ENCODE measurements at regions not wholly inside any gene's neighbourhood (a gene's known extent, or its start where the extent isn't known, plus 50 kb on each side); places are given as distances from the start of the nearest gene placed in this dataset.

- Histone ChIP-seq H3K9me3 (replicated peaks; ENCODE audit: insufficient read depth, low read length) (no peaks in the 10 kb centered on the region), H4K20me1 (ENCODE audit: insufficient read depth, low read length) (no peaks in the 10 kb centered on the region), H3K27me3 (replicated peaks; ENCODE audit: insufficient read depth, low read length) (no peaks in the 10 kb centered on the region), H3K4me3 (ENCODE audit: low read length) (no peak overlapping the region), H3K79me2 (ENCODE audit: low read length) (no peaks in the 10 kb centered on the region), H3K27ac (ENCODE audit: low read length) (no peak overlapping the region), H3F3A (ENCODE audit: insufficient read depth, low read length) (no peaks in the 10 kb centered on the region), H2AFZ (ENCODE audit: low read length) (no peak overlapping the region), H3K36me3 (replicated peaks; ENCODE audit: insufficient read depth, low read length) (no peaks in the 10 kb centered on the region), H3K4me1 (ENCODE audit: low read length) (no peaks in the 10 kb centered on the region), H3K9ac (ENCODE audit: low read length) (no peak overlapping the region), H3K4me2 (ENCODE audit: low read depth, low read length) (no peak overlapping the region), H3K9me2 (replicated peaks; ENCODE audit: insufficient read depth, low read length) (no peaks in the 10 kb centered on the region)
- TF ChIP-seq, protein P1, sequence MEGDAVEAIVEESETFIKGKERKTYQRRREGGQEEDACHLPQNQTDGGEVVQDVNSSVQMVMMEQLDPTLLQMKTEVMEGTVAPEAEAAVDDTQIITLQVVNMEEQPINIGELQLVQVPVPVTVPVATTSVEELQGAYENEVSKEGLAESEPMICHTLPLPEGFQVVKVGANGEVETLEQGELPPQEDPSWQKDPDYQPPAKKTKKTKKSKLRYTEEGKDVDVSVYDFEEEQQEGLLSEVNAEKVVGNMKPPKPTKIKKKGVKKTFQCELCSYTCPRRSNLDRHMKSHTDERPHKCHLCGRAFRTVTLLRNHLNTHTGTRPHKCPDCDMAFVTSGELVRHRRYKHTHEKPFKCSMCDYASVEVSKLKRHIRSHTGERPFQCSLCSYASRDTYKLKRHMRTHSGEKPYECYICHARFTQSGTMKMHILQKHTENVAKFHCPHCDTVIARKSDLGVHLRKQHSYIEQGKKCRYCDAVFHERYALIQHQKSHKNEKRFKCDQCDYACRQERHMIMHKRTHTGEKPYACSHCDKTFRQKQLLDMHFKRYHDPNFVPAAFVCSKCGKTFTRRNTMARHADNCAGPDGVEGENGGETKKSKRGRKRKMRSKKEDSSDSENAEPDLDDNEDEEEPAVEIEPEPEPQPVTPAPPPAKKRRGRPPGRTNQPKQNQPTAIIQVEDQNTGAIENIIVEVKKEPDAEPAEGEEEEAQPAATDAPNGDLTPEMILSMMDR (IDR thresholded peaks at IDR 0.05; ENCODE audit: low read length) = no peak
- TF ChIP-seq EZH2 (optimal IDR thresholded peaks at IDR 0.05; ENCODE audit: low read depth, low read length) (no peak), EZH2phosphoT487 (IDR thresholded peaks at IDR 0.05; ENCODE audit: low read length) (no peak)
- DNase-seq = no peak
Observed at GRCh38 chr2:41923156-41923786, 124.5 kb upstream of the PKDCC start.

DNA sequence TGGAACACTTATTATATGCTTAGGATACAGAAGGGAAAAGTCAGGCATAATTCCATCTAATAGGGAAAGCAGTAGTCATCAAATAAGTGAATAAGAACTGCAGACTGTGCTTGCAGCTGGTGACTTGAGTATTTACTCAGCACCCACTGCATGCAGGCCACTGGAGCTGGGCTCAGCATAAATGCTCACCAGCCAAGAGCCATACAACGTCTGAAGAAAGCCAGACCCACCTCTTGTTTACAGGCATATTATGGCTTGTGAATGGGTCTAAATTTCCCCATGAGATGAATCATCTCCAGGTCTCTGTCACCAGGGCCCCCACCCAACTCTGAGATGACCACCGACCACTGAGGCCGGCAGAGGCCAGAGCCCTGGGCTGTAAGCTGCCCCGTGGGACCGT, 123.8 kb upstream of the PKDCC start:
- Histone ChIP-seq H3K4me2 (ENCODE audit: low read depth, low read length) (no peak overlapping the region), H3K4me1 (ENCODE audit: low read length) (no peaks in the 10 kb centered on the region), H3K9ac (ENCODE audit: low read length) (no peak overlapping the region), H3K79me2 (ENCODE audit: low read length) (no peaks in the 10 kb centered on the region), H4K20me1 (ENCODE audit: insufficient read depth, low read length) (no peaks in the 10 kb centered on the region), H2AFZ (ENCODE audit: low read length) (no peak overlapping the region), H3K4me3 (ENCODE audit: low read length) (no peak overlapping the region), H3K27me3 (replicated peaks; ENCODE audit: insufficient read depth, low read length) (no peaks in the 10 kb centered on the region), H3K9me3 (replicated peaks; ENCODE audit: insufficient read depth, low read length) (no peaks in the 10 kb centered on the region), H3K36me3 (replicated peaks; ENCODE audit: insufficient read depth, low read length) (no peaks in the 10 kb centered on the region), H3F3A (ENCODE audit: insufficient read depth, low read length) (no peaks in the 10 kb centered on the region), H3K9me2 (replicated peaks; ENCODE audit: insufficient read depth, low read length) (no peaks in the 10 kb centered on the region), H3K27ac (ENCODE audit: low read length) (no peak overlapping the region)
- TF ChIP-seq, protein P1 (IDR thresholded peaks at IDR 0.05; ENCODE audit: low read length) = no peak
- TF ChIP-seq EZH2 (optimal IDR thresholded peaks at IDR 0.05; ENCODE audit: low read depth, low read length) (no peak), EZH2phosphoT487 (IDR thresholded peaks at IDR 0.05; ENCODE audit: low read length) (no peak)
- DNase-seq = no peak

DNA sequence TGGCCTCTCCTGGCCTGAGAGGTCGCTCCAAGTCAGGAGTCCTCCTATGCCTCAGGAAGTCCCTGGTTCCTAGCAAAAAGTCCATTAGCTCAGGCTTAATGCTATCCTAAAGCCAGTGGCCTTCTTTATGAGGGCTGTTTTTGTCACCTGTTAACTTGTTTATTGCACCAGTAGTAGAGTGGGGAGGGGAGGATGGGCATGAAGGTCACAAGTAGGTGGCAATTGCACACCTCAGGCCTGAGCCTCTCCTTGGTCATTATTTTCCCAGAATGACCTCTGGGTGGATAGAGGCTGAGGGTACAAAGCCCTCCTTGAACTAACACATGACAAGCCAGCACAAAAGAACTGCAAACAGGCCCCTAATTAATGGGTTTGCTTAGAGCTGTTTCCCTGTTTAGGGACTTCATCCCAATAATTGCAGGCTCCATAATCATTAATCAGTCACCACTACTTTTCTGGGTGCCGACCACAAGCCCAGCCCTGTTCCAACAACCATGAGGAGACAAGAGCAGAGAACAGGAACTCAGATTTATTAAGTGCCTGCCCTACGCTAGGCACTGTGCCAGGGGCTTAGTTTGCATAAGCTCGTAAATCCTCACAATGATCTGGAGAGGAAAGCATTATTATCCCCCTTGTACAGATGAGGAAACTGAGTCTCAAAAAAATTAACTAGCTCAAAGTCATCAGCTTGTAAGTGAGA, 123.0 kb upstream of the PKDCC start:
- H3K4me3 ChIP-seq (ENCODE audit: low read length) = no peak overlapping the region
- H3K9me3 ChIP-seq (replicated peaks; ENCODE audit: insufficient read depth, low read length) = no peaks in the 10 kb centered on the region
- TF ChIP-seq, protein P1 (IDR thresholded peaks at IDR 0.05; ENCODE audit: low read length) = no peak
- TF ChIP-seq EZH2 (optimal IDR thresholded peaks at IDR 0.05; ENCODE audit: low read depth, low read length) = no peak
- no peak for TF ChIP-seq EZH2phosphoT487 (IDR thresholded peaks at IDR 0.05; ENCODE audit: low read length)
- no peak overlapping the region for H3K4me2 ChIP-seq (ENCODE audit: low read depth, low read length)
- H3K79me2 ChIP-seq (ENCODE audit: low read length) = no peaks in the 10 kb centered on the region
- no peaks in the 10 kb centered on the region for H3F3A ChIP-seq (ENCODE audit: insufficient read depth, low read length)
- H2AFZ ChIP-seq (ENCODE audit: low read length) = no peak overlapping the region
- no peaks in the 10 kb centered on the region for H3K9me2 ChIP-seq (replicated peaks; ENCODE audit: insufficient read depth, low read length)
- H3K9ac ChIP-seq (ENCODE audit: low read length) = no peak overlapping the region
- DNase-seq = no peak
- H3K27me3 ChIP-seq (replicated peaks; ENCODE audit: insufficient read depth, low read length) = no peaks in the 10 kb centered on the region
- H3K4me1 ChIP-seq (ENCODE audit: low read length) = no peaks in the 10 kb centered on the region
- H4K20me1 ChIP-seq (ENCODE audit: insufficient read depth, low read length) = no peaks in the 10 kb centered on the region
- H3K36me3 ChIP-seq (replicated peaks; ENCODE audit: insufficient read depth, low read length) = no peaks in the 10 kb centered on the region
- H3K27ac ChIP-seq (ENCODE audit: low read length) = no peak overlapping the region

All from MM.1S (cell line).